Gastroesophageal sphincter (tissue), 3 donors: ENCODE measurements at regions not wholly inside any gene's neighbourhood (a gene's known extent, or its start where the extent isn't known, plus 50 kb on each side); places are given as distances from the start of the nearest gene placed in this dataset.

Experiments
- POLR2A ChIP-seq, 2 donors: fragments of 450-650 bp; IDR thresholded peaks; one replicate each; pipeline ENCODE4 v1.6.1; 2017; ENCODE audit warnings: antibody characterized with exemption in 2 of 2, mild to moderate bottlenecking in 2 of 2, moderate library complexity in 1 of 2
- POLR2AphosphoS5 ChIP-seq: sonication (generic); formaldehyde crosslinking; IDR thresholded peaks from one replicate; pipeline ENCODE4 v1.6.1; 2017; ENCODE audit warnings: antibody characterized with exemption
- TF ChIP-seq, protein P1 (sequence below), 4 experiments: fragments of 200-600 bp in 2 of 4; fragments of 450-650 bp in 2 of 4; sonication (generic) in 1 of 4; IDR thresholded peaks; one replicate each; pipeline ENCODE4 v1.5.1; 2017 to 2019; ENCODE audit warnings: antibody characterized with exemption in 4 of 4, mild to moderate bottlenecking in 2 of 4, moderate library complexity in 2 of 4

- TF ChIP-seq POLR2AphosphoS5 (no peak), POLR2A (IDR thresholded peaks at IDR 0.05) (no peak)
- TF ChIP-seq, protein P1, sequence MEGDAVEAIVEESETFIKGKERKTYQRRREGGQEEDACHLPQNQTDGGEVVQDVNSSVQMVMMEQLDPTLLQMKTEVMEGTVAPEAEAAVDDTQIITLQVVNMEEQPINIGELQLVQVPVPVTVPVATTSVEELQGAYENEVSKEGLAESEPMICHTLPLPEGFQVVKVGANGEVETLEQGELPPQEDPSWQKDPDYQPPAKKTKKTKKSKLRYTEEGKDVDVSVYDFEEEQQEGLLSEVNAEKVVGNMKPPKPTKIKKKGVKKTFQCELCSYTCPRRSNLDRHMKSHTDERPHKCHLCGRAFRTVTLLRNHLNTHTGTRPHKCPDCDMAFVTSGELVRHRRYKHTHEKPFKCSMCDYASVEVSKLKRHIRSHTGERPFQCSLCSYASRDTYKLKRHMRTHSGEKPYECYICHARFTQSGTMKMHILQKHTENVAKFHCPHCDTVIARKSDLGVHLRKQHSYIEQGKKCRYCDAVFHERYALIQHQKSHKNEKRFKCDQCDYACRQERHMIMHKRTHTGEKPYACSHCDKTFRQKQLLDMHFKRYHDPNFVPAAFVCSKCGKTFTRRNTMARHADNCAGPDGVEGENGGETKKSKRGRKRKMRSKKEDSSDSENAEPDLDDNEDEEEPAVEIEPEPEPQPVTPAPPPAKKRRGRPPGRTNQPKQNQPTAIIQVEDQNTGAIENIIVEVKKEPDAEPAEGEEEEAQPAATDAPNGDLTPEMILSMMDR (IDR thresholded peaks at IDR 0.05), result no peak
These were observed 163.8 kb upstream of the GSE1 start for GRCh38 chr16:85449191-85449884.
